ENCODE measurements at regions not wholly inside any gene's neighbourhood (a gene's known extent, or its start where the extent isn't known, plus 50 kb on each side); places are given as distances from the start of the nearest gene placed in this dataset.

- TF ChIP-seq CTCF (conservative IDR thresholded peaks at IDR 0.05) = no peak
- TF ChIP-seq EZH2 (IDR thresholded peaks at IDR 0.05; ENCODE audit: low read depth) = no peak
Measured at GRCh38 chr2:12352889-12353288, 363.8 kb upstream of the TRIB2 start.
